COLO668 (cell line): ENCODE measurements at regions not wholly inside any gene's neighbourhood (a gene's known extent, or its start where the extent isn't known, plus 50 kb on each side); places are given as distances from the start of the nearest gene placed in this dataset.
"Not testable (repeated sequence)": the region's sequence is repeated elsewhere in the genome, so short reads cannot be mapped to it uniquely, and the experiment has no call there.

Source experiments
- DNase-seq: peaks from one replicate; lab custom pipeline; 2025; ENCODE audit not compliant: unreplicated experiment; lab: John Stamatoyannopoulos, UW

DNA sequence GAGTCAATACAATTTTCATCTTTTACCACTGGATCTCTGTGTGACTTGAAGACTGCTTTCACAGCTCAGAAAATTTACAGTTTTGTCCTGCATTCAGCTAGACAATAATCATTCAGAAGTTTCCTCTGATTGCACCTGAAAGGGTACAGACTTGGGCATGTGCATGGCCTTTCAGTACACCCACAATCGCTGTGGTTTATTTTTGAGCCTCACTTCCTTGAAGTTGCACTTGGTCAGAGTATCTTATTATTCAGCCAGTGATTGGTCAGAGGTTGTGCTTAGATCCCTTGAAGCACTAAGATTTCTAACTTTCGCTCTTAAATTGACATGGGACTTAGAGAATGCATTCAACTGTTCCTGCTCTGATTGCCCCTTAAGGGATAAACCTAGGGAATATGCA lies 508.2 kb downstream of the FAM181B start:
- no peak for DNase-seq

DNA sequence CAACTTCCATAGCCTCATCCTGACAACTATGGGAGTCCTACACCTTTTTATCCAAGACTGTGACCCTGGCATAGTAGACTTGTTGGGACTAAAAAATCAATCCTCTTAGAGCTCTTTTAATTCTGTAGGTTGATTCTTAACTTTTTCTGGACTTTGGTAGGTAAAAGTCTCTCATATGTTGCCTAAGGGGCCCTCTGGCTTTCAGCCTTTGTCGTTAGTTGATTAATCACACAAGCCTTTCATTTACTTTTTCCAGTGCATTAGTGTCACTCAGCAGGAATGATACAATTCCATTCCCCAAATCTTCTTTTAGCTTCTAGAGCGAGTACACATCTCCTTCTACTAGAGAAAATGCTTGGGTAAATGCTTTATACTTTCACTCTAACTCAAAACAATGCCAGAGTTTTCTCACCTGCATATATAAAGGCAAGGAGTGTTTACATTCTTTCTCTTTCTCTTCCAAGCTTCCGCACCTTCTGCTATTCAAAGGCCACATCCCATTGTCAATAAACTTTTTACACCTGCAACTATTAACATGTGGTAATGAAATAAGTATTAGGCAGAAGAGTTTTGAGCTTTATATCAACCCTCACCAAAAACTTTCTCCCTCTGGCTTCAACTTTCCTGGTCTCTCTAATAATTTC lies 516.6 kb downstream of the FAM181B start:
- no peak for DNase-seq

DNA sequence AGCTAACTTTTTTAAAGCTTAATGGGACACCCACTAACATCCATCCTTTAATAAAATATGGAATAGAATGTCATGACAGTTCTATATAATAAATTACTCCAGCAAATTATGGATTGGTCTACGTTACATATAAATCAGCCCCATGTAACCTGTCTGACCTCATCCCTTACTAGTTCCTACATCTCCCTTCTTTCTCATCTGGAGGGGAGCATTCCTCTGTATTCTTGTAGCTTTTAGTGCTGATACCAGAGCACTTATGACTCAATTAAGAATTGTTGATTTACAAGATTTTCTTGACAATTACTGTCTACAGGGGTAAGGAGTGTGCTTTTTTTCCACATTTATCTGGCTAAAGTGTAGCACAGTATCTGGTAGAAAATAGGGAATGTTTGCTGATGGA lies 523.7 kb downstream of the FAM181B start:
- no peak for DNase-seq

DNA sequence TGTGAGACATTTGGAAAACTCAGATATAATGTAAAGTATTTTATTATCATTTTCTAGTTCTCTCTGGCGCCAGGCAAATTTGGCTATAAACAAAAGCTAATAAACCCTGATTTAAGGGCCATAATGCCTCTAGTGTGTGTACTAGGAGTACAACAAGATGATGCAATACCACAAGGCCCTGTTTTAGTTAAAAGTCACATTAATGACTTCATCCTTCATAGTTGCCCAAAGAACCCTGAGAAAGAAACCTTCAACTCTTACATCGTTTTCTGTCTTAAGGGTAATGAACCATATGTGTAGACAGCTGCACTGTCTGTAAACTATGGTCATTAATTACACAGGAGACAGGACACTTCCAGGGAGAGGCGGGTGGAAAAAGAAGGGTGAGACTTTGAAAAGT lies 538.4 kb downstream of the FAM181B start:
- no peak for DNase-seq

DNA sequence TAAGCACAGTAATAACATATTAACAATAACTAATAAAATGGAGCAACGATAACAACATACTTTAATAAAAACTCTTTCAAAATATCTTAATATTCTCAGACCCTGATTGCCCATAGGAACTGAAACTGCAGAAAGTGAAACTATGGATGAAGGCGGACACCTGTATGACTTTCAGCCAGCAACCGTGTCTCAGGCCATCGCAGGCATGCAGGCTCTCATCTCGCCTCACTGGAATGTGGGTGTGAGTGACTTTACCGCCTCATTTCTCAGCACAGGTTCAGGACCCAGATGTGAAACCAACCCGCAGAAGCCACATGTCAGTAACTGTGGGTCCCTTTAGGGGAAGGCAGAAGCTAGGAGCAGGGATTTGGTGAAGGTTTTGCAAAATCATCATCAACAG lies 539.1 kb downstream of the FAM181B start:
- no peak for DNase-seq

DNA sequence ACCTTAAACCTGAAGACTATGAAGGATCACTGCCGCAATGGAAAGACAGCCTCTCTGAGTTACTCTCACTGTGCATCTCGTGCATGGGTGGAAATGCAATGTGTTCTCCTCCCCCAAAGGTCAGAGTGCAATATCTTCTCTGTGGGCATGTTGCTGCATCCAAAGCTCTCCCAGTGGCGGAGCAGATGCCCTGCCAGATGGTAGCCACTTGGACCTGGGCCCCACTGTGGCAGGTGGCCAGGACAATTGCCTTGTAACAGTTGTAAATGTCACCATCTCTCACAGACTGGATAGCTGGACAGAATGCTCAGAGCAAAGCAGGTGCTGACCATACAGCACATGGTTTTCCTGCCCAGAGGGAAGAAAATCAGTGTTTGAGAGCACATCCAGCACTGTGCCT lies 542.0 kb downstream of the FAM181B start:
- DNase-seq: no peak

DNA sequence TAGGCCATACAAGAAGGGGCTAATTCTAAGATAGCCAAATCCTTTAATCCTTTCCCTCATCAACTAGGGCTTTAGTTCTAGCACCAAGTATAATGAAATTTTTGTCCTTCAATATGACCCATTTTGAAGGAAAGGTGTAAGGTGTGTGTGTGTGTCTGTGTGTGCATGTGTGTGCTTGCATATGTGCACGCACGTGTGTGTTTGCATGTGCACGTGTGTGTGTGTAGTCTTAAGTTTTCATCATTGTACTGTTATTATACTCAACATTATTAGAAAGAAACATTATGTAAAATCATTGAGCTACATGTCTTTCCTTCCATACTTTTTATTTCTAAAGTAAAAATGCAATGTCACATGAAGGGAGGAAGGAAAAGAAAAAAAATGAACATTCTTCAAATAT lies 547.7 kb downstream of the FAM181B start:
- DNase-seq: no peak

DNA sequence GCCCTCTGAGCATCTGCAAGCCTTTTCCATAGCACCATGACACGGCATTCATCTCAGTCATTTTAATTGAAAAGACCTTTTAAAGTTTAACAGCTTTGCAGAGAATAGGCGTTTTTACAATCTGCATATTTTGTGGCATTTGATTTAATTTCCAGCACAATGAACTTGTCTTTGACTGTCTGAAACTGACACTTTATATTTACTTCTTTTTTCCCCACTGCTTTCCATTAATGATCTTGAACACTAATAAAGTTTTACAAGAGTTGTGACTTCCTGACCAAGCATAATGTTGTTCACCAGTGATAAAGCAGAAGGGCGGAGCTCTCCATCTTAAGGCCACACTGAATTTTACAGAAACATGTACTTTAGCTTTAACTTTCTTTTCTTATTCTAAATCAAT lies 548.7 kb downstream of the FAM181B start:
- no peak for DNase-seq

DNA sequence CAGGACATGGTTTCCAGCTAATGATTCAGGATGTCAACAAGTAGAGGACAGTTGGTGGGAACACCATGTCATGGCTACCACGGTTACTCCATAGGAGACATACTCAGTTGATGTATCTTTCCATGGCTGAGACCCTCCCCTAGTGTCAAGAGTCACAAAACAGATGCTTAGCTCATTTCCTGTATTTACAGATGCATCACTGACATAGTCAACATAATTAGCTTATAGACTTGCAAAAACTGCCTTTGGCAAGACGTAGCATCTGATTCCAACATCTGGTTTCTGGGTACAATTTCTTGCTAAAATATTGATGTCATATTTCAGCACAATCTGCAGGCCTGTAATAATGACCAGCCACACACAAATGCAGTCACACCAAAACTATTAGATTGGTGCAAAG lies 550.3 kb downstream of the FAM181B start:
- DNase-seq: no peak

DNA sequence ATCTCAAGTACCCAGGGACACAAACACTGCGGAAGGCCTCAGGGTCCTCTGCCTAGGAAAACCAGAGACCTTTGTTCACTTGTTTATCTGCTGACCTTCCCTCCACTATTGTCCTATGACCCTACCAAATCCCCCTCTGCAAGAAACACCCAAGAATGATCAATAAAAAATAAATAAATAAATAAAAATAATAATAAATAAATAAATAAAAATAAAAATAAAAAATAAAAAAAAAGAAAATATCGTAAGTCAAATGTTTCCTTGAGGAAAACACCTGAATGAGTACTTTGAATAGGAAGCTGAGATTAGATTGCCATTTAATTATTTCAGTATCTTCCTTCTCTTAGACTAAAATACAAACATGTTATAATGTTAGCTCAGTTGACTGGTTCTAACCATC lies 551.0 kb downstream of the FAM181B start:
- DNase-seq: not testable (repeated sequence)

DNA sequence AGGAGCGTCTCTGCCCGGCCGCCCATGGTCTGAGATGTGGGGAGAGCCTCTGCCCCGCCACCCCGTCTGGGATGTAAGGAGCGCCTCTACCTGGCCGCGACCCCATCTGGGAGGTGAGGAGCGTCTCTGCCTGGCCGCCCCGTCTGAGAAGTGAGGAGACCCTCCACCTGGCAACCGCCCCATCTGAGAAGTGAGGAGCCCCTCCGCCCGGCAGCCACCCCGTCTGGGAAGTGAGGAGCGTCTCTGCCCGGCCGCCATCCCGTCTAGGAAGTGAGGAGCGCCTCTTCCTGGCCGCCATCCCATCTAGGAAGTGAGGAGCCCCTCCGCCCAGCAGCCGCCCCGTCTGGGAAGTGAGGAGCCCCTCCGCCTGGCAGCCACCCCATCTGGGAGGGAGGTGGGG lies 551.9 kb downstream of the FAM181B start:
- not testable (repeated sequence) for DNase-seq

DNA sequence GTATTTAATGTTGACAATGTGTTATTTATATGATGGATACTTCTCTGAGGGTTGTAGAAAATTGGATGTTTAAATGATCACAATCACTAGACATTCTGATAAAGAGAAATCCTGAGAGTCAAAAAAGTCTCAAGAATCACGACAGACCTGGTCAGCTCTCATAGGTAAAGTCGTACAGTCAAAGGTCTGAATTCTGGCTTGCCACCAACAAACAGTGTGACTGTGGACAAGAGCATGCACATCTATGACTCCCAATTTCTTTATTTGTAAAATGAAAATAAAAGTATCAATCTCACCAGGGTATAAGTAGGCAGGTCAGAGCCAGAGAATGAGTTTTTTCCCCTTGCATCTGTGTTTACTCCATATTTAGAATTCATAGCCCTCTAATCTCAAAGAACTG lies 556.7 kb downstream of the FAM181B start:
- no peak for DNase-seq

DNA sequence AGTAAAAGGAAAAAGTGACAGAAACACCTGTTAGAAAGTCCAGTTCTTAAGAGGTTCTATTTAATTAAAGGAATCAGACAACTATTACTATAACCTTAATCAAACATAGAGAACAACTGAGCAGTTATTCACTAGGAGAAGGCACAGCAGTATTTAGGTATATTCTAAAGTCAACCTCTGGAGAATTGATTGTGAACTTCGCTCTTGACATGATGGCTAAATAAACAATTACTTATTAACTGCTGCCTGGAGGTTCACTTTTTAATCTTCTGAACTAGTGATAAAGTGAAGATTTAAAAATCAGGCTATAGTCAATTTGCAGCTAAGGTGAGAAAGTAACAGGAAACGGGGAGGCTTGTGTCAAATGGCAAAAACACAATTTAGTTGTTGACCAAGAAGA lies 557.3 kb downstream of the FAM181B start:
- no peak for DNase-seq

DNA sequence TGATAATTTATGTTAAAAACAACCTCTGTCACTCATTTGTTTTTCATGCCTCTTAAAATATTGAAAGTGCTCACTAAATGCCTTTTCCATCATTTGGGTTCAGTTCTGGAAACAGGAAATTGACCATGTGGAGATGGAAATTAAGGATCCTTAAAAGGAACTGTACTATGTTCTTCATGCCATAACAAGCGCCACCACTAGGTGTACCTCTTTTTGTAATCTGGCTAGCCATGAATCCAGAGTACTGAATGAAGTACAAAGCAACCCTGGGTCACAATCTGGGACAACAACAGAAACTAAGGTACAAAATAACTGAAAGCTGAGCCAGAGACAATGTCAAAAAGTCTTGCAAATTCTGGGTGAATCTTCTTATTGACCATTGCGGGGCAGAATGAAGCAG lies 559.1 kb downstream of the FAM181B start:
- DNase-seq: no peak

DNA sequence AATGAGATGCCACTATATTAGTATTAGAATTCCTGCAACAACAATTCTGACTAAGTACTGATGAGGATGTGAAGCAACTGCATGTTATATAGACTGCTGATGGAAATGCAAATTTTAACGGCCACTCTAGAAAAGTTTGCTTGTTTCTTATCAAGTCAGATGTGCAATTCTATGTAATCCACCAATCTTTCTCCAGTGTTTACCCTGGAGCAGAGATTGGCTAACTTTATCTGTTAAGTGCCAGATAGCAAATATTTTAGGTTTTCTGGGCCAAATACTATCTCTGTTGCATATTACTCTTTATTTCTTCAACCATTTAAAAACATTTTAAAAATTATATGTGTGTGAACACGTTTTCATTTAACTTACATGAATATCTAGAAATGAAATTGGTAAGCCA lies 586.9 kb downstream of the FAM181B start:
- DNase-seq: no peak

DNA sequence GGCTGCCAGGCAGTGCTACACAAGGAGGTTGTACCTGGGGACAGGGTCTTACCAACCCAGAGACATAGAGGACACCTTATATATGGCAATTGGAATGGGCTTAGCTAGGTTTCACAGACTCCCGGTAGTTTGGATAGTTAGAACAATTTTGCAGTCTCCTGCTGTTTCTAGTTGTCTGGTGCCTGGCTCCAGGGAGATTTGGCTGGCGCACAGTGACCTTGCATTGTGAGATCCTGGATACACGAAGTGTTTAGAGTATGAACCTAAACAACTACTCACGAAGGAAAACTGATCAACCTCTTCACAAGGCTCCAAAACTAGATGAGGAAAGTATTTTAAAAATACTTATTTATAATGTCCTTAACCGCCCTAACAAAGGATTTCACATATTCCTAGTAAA lies 614.7 kb downstream of the FAM181B start:
- DNase-seq: no peak

DNA sequence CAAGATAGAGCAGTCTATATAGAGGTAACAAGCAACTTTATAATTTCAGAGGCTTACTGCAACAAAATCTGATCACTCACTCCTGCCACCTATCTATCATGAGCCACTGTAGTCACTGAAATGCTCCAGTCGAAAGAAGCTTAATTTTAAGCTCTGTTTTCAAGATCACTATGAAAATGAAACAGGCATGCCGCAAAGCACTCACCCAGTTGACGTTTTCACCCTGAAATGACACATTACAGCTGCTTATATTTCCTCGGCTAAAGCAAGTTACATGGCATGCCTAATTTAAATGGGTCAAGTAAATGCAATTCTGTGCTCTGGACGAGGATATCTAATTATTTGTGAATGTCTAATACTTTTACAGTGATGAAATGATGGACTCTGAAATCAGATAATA lies 616.3 kb downstream of the FAM181B start:
- no peak for DNase-seq

DNA sequence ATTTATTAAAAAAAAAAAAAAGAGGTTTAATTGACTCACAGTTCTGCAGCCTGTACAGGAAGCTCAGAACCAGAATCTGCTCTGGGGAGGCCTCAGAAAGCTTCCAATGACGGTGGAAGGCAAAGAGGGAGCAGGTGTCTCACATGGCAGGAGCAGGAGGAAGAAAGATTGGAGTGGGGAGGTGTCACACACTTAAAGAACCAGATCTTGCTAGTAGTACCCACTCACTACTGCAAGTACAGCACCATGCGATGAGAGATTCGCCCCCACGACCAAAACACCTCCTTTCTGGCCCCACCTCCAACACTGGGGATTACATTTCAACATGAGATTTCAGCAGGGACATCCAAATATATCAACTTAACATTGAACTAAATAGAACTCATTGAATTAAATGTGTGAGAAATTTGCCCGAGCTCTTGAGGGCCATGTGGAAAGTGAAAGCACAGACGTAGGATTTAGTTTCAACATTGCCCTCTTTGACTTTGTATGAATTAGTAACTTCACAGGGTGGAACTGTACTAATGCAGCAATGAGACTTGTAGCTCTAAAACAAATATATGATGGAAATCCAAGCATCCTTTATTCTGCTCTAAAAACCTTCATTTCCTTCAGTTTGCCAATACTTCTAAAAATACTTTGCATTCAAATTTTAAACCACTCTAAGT lies 628.2 kb downstream of the FAM181B start:
- no peak for DNase-seq

DNA sequence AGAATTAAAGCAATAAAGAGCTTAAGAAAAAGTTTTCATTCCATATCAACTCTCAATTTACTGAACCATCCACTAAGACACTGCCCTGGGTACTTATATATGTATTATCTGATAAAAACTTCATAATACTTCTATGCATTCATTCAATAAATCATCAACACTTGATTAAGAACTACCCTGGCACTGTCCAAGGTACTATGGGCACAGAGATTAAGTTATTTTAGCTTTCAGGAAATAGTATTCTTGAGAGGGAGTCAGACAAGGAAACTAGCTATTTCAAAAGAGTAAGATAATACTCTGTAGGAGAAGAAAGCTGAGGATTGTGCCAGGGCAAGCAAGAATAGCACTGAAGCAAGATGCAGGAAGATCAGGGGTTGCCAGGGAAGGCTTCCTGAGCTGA lies 640.8 kb downstream of the FAM181B start:
- no peak for DNase-seq

DNA sequence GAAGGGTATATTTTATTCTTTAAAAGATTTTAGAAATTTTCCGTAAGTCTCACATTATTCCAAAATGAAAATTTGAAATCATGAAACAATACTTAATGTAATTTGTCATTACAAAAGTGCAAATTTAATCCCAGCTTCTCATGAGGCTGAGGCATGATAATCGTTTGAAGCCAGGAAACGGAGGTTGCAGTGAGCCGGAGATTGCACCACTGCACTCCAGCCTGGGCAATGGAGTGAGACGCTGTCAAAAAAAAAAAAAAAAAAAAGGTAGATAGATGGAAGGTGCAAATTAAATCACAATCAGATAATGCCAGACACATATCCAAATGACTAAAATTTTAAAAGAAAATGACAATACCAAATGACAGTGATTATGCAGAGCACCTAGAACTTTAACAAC lies 644.2 kb downstream of the FAM181B start:
- DNase-seq: no peak

DNA sequence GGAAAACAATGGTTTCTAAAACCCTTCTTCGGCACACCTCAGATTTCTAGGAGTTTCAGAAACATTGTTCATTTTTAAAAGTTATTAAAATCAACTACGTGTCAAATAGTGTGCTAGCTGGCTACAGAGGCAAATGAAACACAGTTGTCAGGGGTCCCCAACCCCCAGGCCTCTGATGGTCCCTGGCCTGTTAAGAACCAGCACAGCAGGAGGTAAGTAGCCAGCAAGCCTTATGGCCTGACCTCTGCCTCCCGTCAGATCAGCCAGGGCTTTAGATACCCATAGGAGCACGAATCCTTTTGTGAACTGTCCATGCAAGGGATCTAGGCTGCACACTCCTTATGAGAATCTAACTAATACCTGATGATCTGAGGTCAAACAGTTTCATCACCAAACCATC lies 648.2 kb downstream of the FAM181B start:
- DNase-seq: no peak

DNA sequence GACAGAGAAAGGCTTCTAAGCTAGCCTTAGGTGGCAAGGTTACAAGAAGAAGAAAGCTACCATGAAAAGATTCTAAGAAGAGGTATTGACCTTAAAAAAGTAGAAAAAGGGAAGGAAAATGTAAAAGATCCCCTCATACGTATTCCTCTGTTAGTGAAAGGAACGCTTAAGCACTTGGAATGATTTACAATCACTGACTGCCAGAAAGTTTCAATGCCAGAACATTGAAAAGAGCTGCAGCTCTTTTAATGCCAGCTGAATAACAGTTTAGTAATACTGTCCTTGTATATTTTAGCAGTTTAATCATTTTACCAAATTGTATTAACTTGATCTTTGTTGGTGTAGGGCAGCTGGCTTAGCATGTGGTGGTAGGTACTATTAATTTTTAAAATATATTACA lies 650.7 kb downstream of the FAM181B start:
- no peak for DNase-seq

DNA sequence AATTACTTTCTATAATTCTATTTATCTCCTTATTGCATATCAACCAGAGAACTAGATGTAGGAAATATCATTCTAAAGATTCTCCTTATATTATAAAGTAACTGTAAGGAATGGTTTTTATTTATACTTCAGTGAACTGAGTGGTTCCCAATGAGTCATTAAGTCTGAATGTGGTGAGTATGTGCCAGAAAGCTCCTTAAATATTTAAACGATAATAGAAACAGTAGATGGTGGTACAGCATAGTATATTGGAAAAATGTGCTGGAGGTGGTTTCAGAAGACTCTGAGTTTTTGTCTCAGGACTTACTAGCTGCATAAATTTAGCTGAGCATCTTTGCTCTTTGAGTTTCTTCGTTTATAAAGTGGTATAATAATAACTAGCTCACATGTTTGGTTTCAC lies 653.5 kb downstream of the FAM181B start:
- DNase-seq: no peak
